ENCODE measurements at regions not wholly inside any gene's neighbourhood (a gene's known extent, or its start where the extent isn't known, plus 50 kb on each side); places are given as distances from the start of the nearest gene placed in this dataset.

- Histone ChIP-seq H3K27ac (ENCODE audit: insufficient read depth, low read depth, low read length) (no peak overlapping the region), H3K4me1 (ENCODE audit: control insufficient read depth, extremely low read depth, insufficient read depth, low read length) (no peaks in the 10 kb centered on the region), H3K36me3 (ENCODE audit: control insufficient read depth in 2 of 2, extremely low read depth in 1 of 2, insufficient read depth in 2 of 2, low read length in 2 of 2) (no peaks in the 10 kb centered on the region), H3K4me2 (ENCODE audit: insufficient read depth, low read length) (no peak overlapping the region), H3K79me2 (ENCODE audit: control insufficient read depth, insufficient read depth, low read length) (no peaks in the 10 kb centered on the region), H3K9me3 (replicated peaks; ENCODE audit: control insufficient read depth, insufficient read depth, low read length) (no peaks in the 10 kb centered on the region), H3K27me3 (ENCODE audit: control insufficient read depth in 2 of 2, insufficient read depth in 2 of 2, low read length in 2 of 2) (no peaks in the 10 kb centered on the region), H2AFZ (ENCODE audit: low read depth, low read length) (no peak overlapping the region), H3K4me3 (replicated peaks in 1 of 3; ENCODE audit: insufficient read depth in 1 of 3, low read depth in 1 of 3, low read length in 3 of 3) (no peak overlapping the region), H4K20me1 (replicated peaks; ENCODE audit: control insufficient read depth, extremely low read depth, insufficient read depth, low read length) (no peaks in the 10 kb centered on the region), H3K9ac (replicated peaks; ENCODE audit: extremely low read depth, insufficient read depth, low read length) (no peak overlapping the region), H3K9me1 (replicated peaks; ENCODE audit: control insufficient read depth, extremely low read depth, insufficient read depth, low read length) (no peaks in the 10 kb centered on the region)
- CTCF ChIA-PET: no interaction called here
- DNase-seq (ENCODE audit: low read depth, low spot score) (no peak), FAIRE-seq (no peak)
- POLR2A ChIA-PET: no interaction called here
- no TSS peak for BruUV-seq (replicated peaks)
- TF ChIP-seq JUN (IDR thresholded peaks at IDR 0.05; ENCODE audit: borderline replicate concordance, insufficient read depth, insufficient read length, low read depth): no peak
- TF ChIP-seq GATA2 (IDR thresholded peaks at IDR 0.05; ENCODE audit: insufficient read depth, insufficient read length, low read depth, low read length): no peak
- no peak for TF ChIP-seq MYC (IDR thresholded peaks at IDR 0.05; ENCODE audit: low read depth, low read length)
- TF ChIP-seq FOS (IDR thresholded peaks at IDR 0.05; ENCODE audit: borderline replicate concordance, insufficient read depth, low read length): no peak
- dilution Hi-C loops (cut with MboI; ENCODE audit: extremely low pct_ligation_motif_present, low sequenced_read_pairs): no loop called here
- intact Hi-C loops (cut with micrococcal nuclease): no loop called here
These were observed 338.3 kb downstream of the HAPSTR1 start for GRCh38 chr16:9429646-9430330.

DNA sequence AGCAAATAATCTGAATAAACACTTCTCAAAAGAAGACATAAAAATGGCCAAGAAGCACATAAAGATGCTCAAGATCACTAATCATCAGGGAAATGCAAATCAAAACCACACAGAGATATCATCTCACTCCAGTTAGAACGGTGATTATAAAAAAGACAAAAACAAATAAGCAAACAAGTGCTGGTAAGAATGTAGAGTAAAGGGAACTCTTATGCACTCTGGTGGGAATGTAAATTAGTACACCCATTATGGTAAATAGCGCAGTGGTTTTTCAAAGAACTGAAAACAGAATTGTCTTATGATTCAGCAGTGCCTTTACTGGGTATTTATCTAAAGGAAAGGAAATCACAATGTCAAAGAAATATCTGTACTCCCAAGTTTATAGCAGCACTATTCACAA lies 343.2 kb downstream of the HAPSTR1 start:
- H3K9me3 ChIP-seq (replicated peaks; ENCODE audit: control insufficient read depth, insufficient read depth, low read length): no peaks in the 10 kb centered on the region
- DNase-seq (ENCODE audit: low read depth, low spot score) (no peak), FAIRE-seq (no peak)
- TF ChIP-seq FOS (IDR thresholded peaks at IDR 0.05; ENCODE audit: borderline replicate concordance, insufficient read depth, low read length) (no peak), JUN (IDR thresholded peaks at IDR 0.05; ENCODE audit: borderline replicate concordance, insufficient read depth, insufficient read length, low read depth) (no peak), EZH2 (IDR thresholded peaks at IDR 0.05; ENCODE audit: borderline replicate concordance, low read depth, low read length, severe bottlenecking) (no peak), GATA2 (IDR thresholded peaks at IDR 0.05; ENCODE audit: insufficient read depth, insufficient read length, low read depth, low read length) (no peak), POLR2A (IDR thresholded peaks at IDR 0.05; ENCODE audit: low read depth, low read length) (no peak), MYC (IDR thresholded peaks at IDR 0.05; ENCODE audit: low read depth, low read length) (no peak), POLR2AphosphoS5 (IDR thresholded peaks at IDR 0.05; ENCODE audit: insufficient read depth, low read depth, low read length) (no peak)
- TF ChIP-seq, protein P1, sequence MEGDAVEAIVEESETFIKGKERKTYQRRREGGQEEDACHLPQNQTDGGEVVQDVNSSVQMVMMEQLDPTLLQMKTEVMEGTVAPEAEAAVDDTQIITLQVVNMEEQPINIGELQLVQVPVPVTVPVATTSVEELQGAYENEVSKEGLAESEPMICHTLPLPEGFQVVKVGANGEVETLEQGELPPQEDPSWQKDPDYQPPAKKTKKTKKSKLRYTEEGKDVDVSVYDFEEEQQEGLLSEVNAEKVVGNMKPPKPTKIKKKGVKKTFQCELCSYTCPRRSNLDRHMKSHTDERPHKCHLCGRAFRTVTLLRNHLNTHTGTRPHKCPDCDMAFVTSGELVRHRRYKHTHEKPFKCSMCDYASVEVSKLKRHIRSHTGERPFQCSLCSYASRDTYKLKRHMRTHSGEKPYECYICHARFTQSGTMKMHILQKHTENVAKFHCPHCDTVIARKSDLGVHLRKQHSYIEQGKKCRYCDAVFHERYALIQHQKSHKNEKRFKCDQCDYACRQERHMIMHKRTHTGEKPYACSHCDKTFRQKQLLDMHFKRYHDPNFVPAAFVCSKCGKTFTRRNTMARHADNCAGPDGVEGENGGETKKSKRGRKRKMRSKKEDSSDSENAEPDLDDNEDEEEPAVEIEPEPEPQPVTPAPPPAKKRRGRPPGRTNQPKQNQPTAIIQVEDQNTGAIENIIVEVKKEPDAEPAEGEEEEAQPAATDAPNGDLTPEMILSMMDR (IDR thresholded peaks at IDR 0.05; ENCODE audit: extremely low read depth in 1 of 2, insufficient read depth in 1 of 2, low read depth in 1 of 2, low read length in 2 of 2): no peak
- TF ChIP-seq, protein P2, sequence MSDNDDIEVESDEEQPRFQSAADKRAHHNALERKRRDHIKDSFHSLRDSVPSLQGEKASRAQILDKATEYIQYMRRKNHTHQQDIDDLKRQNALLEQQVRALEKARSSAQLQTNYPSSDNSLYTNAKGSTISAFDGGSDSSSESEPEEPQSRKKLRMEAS (IDR thresholded peaks at IDR 0.05; ENCODE audit: insufficient read depth, insufficient read length): no peak
- no peak overlapping the region for H3K4me2 ChIP-seq (ENCODE audit: insufficient read depth, low read length)
- H3K4me3 ChIP-seq (replicated peaks in 1 of 3; ENCODE audit: insufficient read depth in 1 of 3, low read depth in 1 of 3, low read length in 3 of 3): no peak overlapping the region
- H3K9ac ChIP-seq (replicated peaks; ENCODE audit: extremely low read depth, insufficient read depth, low read length): no peak overlapping the region
- dilution Hi-C loops (cut with MboI; ENCODE audit: extremely low pct_ligation_motif_present, low sequenced_read_pairs): no loop called here
- H2AFZ ChIP-seq (ENCODE audit: low read depth, low read length): no peak overlapping the region
- POLR2A ChIA-PET: no interaction called here
- H4K20me1 ChIP-seq (replicated peaks; ENCODE audit: control insufficient read depth, extremely low read depth, insufficient read depth, low read length): no peaks in the 10 kb centered on the region
- H3K4me1 ChIP-seq (ENCODE audit: control insufficient read depth, extremely low read depth, insufficient read depth, low read length): no peaks in the 10 kb centered on the region
- no peaks in the 10 kb centered on the region for H3K79me2 ChIP-seq (ENCODE audit: control insufficient read depth, insufficient read depth, low read length)
- no TSS peak for BruUV-seq (replicated peaks)
- H3K36me3 ChIP-seq (ENCODE audit: control insufficient read depth in 2 of 2, extremely low read depth in 1 of 2, insufficient read depth in 2 of 2, low read length in 2 of 2): no peaks in the 10 kb centered on the region
- CTCF ChIA-PET: no interaction called here
- no peak overlapping the region for H3K27ac ChIP-seq (ENCODE audit: insufficient read depth, low read depth, low read length)
- no peaks in the 10 kb centered on the region for H3K9me1 ChIP-seq (replicated peaks; ENCODE audit: control insufficient read depth, extremely low read depth, insufficient read depth, low read length)
- intact Hi-C loops (cut with micrococcal nuclease): no loop called here
- H3K27me3 ChIP-seq (ENCODE audit: control insufficient read depth in 2 of 2, insufficient read depth in 2 of 2, low read length in 2 of 2): no peaks in the 10 kb centered on the region
